K562 (cell line): ENCODE measurements at regions not wholly inside any gene's neighbourhood (a gene's known extent, or its start where the extent isn't known, plus 50 kb on each side); places are given as distances from the start of the nearest gene placed in this dataset.
A peak's percentile ranks its signal among the peaks of the same experiment; 100 is the strongest.
"Not testable (repeated sequence)": the region's sequence is repeated elsewhere in the genome, so short reads cannot be mapped to it uniquely, and the experiment has no call there.

Experiments
- ATAC-seq: fragments of 200-7000 bp; cut with Tn5 transposase; 3 replicates; pipeline ENCODE4 v1.9.1; 2020; ENCODE audit warnings: moderate library complexity
- BruUV-seq: library from RNA; stranded (reverse); fragments of 400-500 nt; replicated peaks from 2 replicates; lab custom pipeline; 2021; lab: Mats Ljungman, UMichigan
- CTCF ChIA-PET: fragments of 300-600 bp; formaldehyde crosslinking; extraction: SDS; loops from one replicate; lab custom pipeline; 2021; ENCODE audit warnings: low intra/inter-chr PET ratio; lab: Yijun Ruan, JAX
- POLR2A ChIA-PET: fragments of 300-600, 350-650 bp; sonication (Branson Sonifier 250); formaldehyde crosslinking; extraction: SDS; loops from one replicate; lab custom pipeline; 2021; ENCODE audit warnings: antibody characterized with exemption, inconsistent platforms; lab: Yijun Ruan, JAX
- DNase-seq, 4 experiments: peaks; one replicate each; pipeline versions ENCODE4 v3.0.0 to v3.0.0-alpha.2; 2011 to 2018; ENCODE audit warnings: low spot score in 3 of 4, mixed read lengths in 3 of 4; ENCODE audit errors: extremely low read depth in 1 of 4
- FAIRE-seq: peaks from 2 replicates; lab custom pipeline; 2011; peaks lifted over from hg19 to GRCh38; lab: Jason Lieb, UNC
- H2AFZ ChIP-seq: 2 replicates; pipeline ENCODE4 v1.6.0; 2011; ENCODE audit warnings: low read depth, low read length, control low read depth, inconsistent platforms
- H3K27ac ChIP-seq: fragments of 200-600 bp; 3 replicates; pipeline ENCODE4 v1.8.0; 2011; ENCODE audit warnings: low read depth, mild to moderate bottlenecking, control low read depth, inconsistent platforms, low read length, moderate library complexity, mixed read lengths; ENCODE audit errors: extremely low read depth
- H3K27me3 ChIP-seq, 2 experiments: fragments of 300-600 bp in 1 of 2; 2 replicates in 1 of 2; 3 replicates in 1 of 2; pipeline versions ENCODE4 v1.6.0 to v1.8.0; 2011; ENCODE audit warnings: inconsistent platforms in 2 of 2, low read length in 2 of 2, mild to moderate bottlenecking in 1 of 2, mixed read lengths in 1 of 2, moderate library complexity in 1 of 2; ENCODE audit not compliant: control insufficient read depth in 2 of 2, insufficient read depth in 2 of 2
- H3K36me3 ChIP-seq: fragments of 300-600 bp; 3 replicates; pipeline ENCODE4 v1.8.0; 2011; ENCODE audit warnings: mild to moderate bottlenecking, low read length, inconsistent platforms; ENCODE audit not compliant: control insufficient read depth, insufficient read depth
- H3K4me1 ChIP-seq, 2 experiments: fragments of 200-600 bp in 1 of 2; replicated peaks in 1 of 2; 2 replicates in 1 of 2; 3 replicates in 1 of 2; pipeline versions ENCODE4 v1.5.1 to v1.8.0; 2011; ENCODE audit warnings: inconsistent platforms in 2 of 2, low read length in 2 of 2, mild to moderate bottlenecking in 1 of 2, mixed read lengths in 1 of 2, moderate library complexity in 1 of 2; ENCODE audit not compliant: control insufficient read depth in 2 of 2, insufficient read depth in 2 of 2
- H3K4me2 ChIP-seq: 2 replicates; pipeline ENCODE4 v1.6.1; 2011; ENCODE audit warnings: low read length, control low read depth, inconsistent platforms, mixed read lengths; ENCODE audit not compliant: insufficient read depth
- H3K4me3 ChIP-seq: fragments of 200-600 bp; sonication (generic), shearing (Covaris generic); 2 replicates; pipeline ENCODE4 v1.5.1; 2016; ENCODE audit warnings: control low read depth, inconsistent platforms
- H3K79me2 ChIP-seq: fragments of 200-600 bp; 3 replicates; pipeline ENCODE4 v1.8.0; 2011; ENCODE audit warnings: low read length, inconsistent platforms; ENCODE audit not compliant: control insufficient read depth, insufficient read depth
- H3K9ac ChIP-seq, 2 experiments: 2 replicates each; pipeline versions ENCODE4 v1.6.0 to v1.6.1; 2011; ENCODE audit warnings: low read depth in 2 of 2, low read length in 2 of 2, control low read depth in 1 of 2, inconsistent platforms in 1 of 2, mild to moderate bottlenecking in 1 of 2, mixed read lengths in 1 of 2; ENCODE audit not compliant: insufficient read depth in 1 of 2
- H3K9me1 ChIP-seq: one replicate; pipeline ENCODE4 v1.6.0; 2011; ENCODE audit warnings: inconsistent platforms, mild to moderate bottlenecking, low read length, moderate library complexity; ENCODE audit not compliant: control insufficient read depth, insufficient read depth
- H3K9me3 ChIP-seq: replicated peaks from 2 replicates; pipeline ENCODE4 v1.5.1; 2011; ENCODE audit warnings: low read depth, low read length, inconsistent platforms; ENCODE audit not compliant: control insufficient read depth, insufficient read depth
- H4K20me1 ChIP-seq: replicated peaks from 2 replicates; pipeline ENCODE4 v1.6.1; 2011; ENCODE audit warnings: low read length, inconsistent platforms, mixed read lengths; ENCODE audit not compliant: control insufficient read depth, insufficient read depth
- CBX1 ChIP-seq: sonication (generic); IDR thresholded peaks from 2 replicates; pipeline ENCODE4 v1.6.1; 2016; ENCODE audit warnings: antibody characterized with exemption, low read depth, mild to moderate bottlenecking
- CBX3 ChIP-seq, 2 experiments: IDR thresholded peaks; 1 replicate in 1 of 2; 2 replicates in 1 of 2; pipeline ENCODE4 v1.6.1; 2012; ENCODE audit warnings: inconsistent platforms in 2 of 2, low read length in 2 of 2, borderline replicate concordance in 1 of 2, control low read depth in 1 of 2
- CBX5 ChIP-seq: IDR thresholded peaks from 2 replicates; pipeline ENCODE4 v1.6.1; 2014; ENCODE audit warnings: low read depth, borderline replicate concordance
- TRIM24 ChIP-seq, 2 experiments: fragments of 450-650 bp; IDR thresholded peaks; 2 replicates each; pipeline ENCODE4 v1.6.1; 2016
- TRIM28 ChIP-seq: fragments of 450-650 bp; IDR thresholded peaks from 2 replicates; pipeline ENCODE4 v1.6.1; 2017
- XRCC3 ChIP-seq: fragments of 450-650 bp; IDR thresholded peaks from 2 replicates; pipeline ENCODE4 v1.6.1; 2017; ENCODE audit warnings: mild to moderate bottlenecking, moderate library complexity
- ZEB2 ChIP-seq: fragments of 450-650 bp; IDR thresholded peaks from 2 replicates; pipeline ENCODE4 v1.6.1; 2016
- ZFP36 ChIP-seq: fragments of 150-350 bp; IDR thresholded peaks from 2 replicates; pipeline ENCODE4 v1.6.1; 2018; ENCODE audit warnings: low read length, low read depth; ENCODE audit not compliant: partially characterized antibody
- ZNF431 ChIP-seq: sonication (generic); formaldehyde crosslinking; IDR thresholded peaks from 2 replicates; pipeline ENCODE4 v1.8.0; 2022; ENCODE audit warnings: mild to moderate bottlenecking, missing genetic modification reagents
- ZNF707 ChIP-seq: fragments of 250-450 bp; sonication (Bioruptor Pico); conservative IDR thresholded peaks from 2 replicates; pipeline ENCODE4 v1.8.0; 2022; ENCODE audit warnings: inconsistent platforms, mild to moderate bottlenecking, moderate library complexity
- ZNF766 ChIP-seq: fragments of 200-800 bp; sonication (Bioruptor generic); conservative IDR thresholded peaks from 2 replicates; pipeline ENCODE4 v1.6.1; 2016; ENCODE audit warnings: missing genetic modification characterization, missing compliant biosample characterization
- WGBS: fragments of 100-300 bp; shearing (Covaris generic); methylation state at CpG from one replicate; pipeline ENCODE4 v1.1.6; 2016; ENCODE audit warnings: low coverage, mixed read lengths; ENCODE audit not compliant: insufficient coverage; ENCODE audit errors: missing lambda C conversion rate; 5-methylcytosine and 5-hydroxymethylcytosine counted together
- in situ Hi-C: fragments of 300-500 bp; cut with MboI; formaldehyde crosslinking; loops from 4 replicates; pipeline ENCODE4 v1.15.0; 2018; ENCODE audit warnings: inconsistent platforms, mixed read lengths
- intact Hi-C: fragments of 100-400 bp; cut with micrococcal nuclease; formaldehyde crosslinking; loops from 2 replicates; pipeline ENCODE4 v1.14.2; 2022
- TF ChIP-seq, protein P1 (sequence below): fragments of 450-650 bp; IDR thresholded peaks from 2 replicates; pipeline ENCODE4 v1.6.1; 2016; ENCODE audit warnings: mild to moderate bottlenecking
- TF ChIP-seq, protein P2 (sequence below): fragments of 450-650 bp; IDR thresholded peaks from 2 replicates; pipeline ENCODE4 v1.6.1; 2018; ENCODE audit warnings: mild to moderate bottlenecking, low read depth; ENCODE audit not compliant: partially characterized antibody

DNA sequence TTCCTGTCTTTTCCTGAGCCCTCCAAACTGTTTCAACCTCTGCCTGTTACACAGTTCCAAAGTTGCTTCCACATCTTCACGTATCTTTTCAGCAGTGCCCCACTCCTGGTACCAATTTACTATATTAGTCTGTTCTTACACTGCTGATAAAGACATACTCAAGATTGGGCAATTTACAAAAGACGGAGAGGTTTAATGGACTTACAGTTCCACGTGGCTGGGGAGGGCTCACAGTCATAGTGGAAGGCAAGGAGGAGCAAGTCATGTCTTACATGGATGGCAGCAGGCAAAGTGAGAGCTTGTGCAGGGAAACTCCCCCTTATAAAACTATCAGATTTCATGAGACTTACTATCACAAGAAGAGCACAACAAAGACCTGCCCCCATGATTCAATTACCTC is 57.3 kb upstream of the NAMPT start:
- in situ Hi-C loops, H3K4me3 ChIP-seq, FAIRE-seq, H3K27me3 ChIP-seq, H3K79me2 ChIP-seq: not testable (repeated sequence)
- TF ChIP-seq CBX5, result peak; percentile 94
- peak; percentile 46; the same call in 1 of the 2 replicates for TF ChIP-seq CBX1
- TF ChIP-seq ZNF766 (CRISPR knock-in tag), result 0 out of 2 replicates have a peak, but pooled peaks have one; percentile 49
- peak in 1 of 2 experiments; percentile 89; a peak in 2 of 3 replicates for TF ChIP-seq CBX3 (IDR thresholded peaks at IDR 0.05; ENCODE audit: borderline replicate concordance in 1 of 2, low read length in 2 of 2)
- peak; percentile 46; the same call in 1 of the 2 replicates for TF ChIP-seq XRCC3
- peak; percentile 96 for TF ChIP-seq TRIM28
- TF ChIP-seq, protein P1, sequence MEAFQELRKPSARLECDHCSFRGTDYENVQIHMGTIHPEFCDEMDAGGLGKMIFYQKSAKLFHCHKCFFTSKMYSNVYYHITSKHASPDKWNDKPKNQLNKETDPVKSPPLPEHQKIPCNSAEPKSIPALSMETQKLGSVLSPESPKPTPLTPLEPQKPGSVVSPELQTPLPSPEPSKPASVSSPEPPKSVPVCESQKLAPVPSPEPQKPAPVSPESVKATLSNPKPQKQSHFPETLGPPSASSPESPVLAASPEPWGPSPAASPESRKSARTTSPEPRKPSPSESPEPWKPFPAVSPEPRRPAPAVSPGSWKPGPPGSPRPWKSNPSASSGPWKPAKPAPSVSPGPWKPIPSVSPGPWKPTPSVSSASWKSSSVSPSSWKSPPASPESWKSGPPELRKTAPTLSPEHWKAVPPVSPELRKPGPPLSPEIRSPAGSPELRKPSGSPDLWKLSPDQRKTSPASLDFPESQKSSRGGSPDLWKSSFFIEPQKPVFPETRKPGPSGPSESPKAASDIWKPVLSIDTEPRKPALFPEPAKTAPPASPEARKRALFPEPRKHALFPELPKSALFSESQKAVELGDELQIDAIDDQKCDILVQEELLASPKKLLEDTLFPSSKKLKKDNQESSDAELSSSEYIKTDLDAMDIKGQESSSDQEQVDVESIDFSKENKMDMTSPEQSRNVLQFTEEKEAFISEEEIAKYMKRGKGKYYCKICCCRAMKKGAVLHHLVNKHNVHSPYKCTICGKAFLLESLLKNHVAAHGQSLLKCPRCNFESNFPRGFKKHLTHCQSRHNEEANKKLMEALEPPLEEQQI, result peak; percentile 40; the same call in 1 of the 2 replicates
- TF ChIP-seq ZNF431, result peak; percentile 100
- TF ChIP-seq, protein P2, sequence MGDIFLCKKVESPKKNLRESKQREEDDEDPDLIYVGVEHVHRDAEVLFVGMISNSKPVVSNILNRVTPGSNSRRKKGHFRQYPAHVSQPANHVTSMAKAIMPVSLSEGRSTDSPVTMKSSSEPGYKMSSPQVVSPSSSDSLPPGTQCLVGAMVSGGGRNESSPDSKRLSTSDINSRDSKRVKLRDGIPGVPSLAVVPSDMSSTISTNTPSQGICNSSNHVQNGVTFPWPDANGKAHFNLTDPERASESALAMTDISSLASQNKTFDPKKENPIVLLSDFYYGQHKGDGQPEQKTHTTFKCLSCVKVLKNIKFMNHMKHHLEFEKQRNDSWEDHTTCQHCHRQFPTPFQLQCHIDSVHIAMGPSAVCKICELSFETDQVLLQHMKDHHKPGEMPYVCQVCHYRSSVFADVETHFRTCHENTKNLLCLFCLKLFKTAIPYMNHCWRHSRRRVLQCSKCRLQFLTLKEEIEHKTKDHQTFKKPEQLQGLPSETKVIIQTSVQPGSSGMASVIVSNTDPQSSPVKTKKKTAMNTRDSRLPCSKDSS, result peak; percentile 92
- TF ChIP-seq ZFP36, result peak; percentile 71
- TF ChIP-seq ZNF707 (CRISPR knock-in tag), result peak; percentile 99
- peak; percentile 84 for TF ChIP-seq ZEB2
- TF ChIP-seq TRIM24 (IDR thresholded peaks at IDR 0.05), result peak; percentile 64 to 90
- TF ChIP-seq, all 486 proteins: peak for 13; not testable (repeated sequence) for 473
- CTCF ChIA-PET, ATAC-seq, DNase-seq, H3K36me3 ChIP-seq, H3K9me1 ChIP-seq, H3K4me2 ChIP-seq, intact Hi-C loops, H2AFZ ChIP-seq, H3K27ac ChIP-seq, H4K20me1 ChIP-seq, POLR2A ChIA-PET, BruUV-seq, H3K9ac ChIP-seq: not testable (repeated sequence)
- Histone ChIP-seq H3K4me1 (peaks cover 0 to 19% of the 10 kb centered on the region in 2 experiments; a peak in 3 of 5 replicates), H3K9me3 (peaks cover 18% of the 10 kb centered on the region; the same call in 1 of the 2 replicates)
- 22% methylated on average over 3 of the region's 3 CpGs for WGBS
